NCI-H446 (cell line): ENCODE measurements at regions not wholly inside any gene's neighbourhood (a gene's known extent, or its start where the extent isn't known, plus 50 kb on each side); places are given as distances from the start of the nearest gene placed in this dataset.

Experiments
- DNase-seq, 2 experiments: peaks; one replicate each; lab custom pipeline; 2025; lab: John Stamatoyannopoulos, UW

DNA sequence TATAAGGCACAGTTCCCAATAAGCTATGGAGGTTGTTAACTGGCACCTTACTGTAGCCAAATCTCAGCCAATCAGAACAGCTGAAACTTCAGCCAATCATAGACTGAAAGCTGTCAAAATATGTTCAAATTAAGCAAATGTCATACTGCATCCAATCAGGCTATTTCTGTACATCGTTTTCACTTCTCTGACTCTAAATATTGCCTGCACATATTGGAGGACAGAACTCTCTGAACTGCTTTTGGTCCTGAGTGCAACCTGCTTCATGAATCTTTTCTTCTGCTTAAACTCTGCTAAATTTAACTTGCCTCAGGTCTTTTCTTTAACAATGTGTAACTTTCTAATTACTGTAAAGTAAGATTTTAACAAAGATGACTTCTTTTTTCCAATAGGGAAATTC, 1198.9 kb upstream of the PCDH7 start:
- no peak for DNase-seq

DNA sequence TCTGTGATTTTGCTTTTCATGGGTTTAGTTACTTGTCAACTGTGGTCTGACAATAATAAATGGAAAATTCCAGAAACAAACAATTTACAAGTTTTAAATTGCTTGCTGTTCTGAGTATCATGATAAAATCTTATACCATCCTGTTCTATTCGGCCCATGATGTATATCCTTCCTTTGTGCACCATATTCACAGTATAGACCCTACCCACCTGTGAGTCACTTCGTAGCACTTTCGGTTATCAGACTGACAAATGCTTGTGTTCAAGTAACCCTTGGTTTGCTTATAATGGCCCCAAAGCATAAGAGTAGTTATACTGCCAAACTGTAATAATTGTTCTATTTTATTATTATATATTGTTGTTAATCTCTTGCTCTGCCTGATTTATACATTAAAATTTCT, 1183.4 kb upstream of the PCDH7 start:
- no peak for DNase-seq

DNA sequence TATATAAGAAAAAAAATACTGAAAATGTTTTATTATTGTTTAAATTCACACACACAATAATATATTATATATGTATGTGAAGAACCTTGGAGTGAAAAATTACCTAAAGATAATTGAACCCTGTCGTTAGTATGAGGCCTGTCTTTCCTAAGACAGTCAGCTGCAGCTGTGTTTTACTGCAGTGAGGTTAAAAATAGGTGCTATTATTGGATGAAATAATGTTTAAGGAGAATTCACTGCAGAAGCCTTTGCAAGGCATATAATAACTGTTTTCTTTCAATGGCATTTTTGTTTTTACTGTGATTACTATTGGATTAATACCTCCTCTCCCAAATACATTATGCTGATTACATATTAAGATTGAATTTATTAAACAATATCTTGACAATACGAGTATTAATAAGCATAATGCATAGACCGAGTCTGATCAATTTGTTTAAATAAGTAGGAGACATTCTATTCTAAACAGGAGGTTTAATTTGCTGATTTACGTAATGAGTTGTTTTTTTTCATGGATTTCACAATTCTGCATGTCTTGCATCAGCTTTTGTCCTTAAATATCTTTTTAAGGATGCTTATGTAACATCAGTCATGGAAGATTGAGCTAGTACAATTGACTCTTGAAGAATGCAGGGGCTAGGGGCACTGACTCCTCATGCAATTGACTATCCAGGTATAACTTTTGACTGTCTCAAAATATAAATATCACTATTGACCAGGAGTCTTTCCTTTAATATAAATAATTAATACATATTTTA, 1181.1 kb upstream of the PCDH7 start:
- no peak for DNase-seq

DNA sequence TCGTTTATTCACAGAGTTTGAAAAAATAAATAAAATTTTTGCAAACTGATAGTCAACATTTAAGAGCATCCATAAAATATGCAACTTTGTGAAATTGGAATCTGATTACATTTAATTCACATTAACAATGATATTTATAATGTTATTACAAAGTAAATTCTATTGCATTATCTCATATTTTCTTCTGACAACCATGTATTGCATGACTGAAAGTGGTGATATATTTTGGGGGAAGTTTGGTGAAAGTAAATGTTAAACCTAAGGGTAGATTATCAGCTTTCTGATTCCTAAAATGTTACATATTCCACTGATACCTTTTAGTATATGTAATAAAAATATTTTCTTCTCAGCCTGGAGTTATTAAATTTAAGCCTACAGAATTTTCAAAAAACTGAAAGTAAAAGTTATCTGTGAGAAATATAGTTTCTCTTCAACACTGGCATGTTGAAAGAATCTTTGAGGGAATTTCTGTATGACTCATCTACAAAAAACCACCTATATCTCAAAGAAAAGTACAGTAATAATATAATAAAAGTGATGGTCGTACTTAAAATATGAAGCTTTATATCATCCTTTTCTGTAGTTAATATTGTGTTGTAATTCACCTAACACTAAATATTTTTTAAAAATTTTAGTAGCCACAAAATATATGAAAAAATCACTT, 1179.6 kb upstream of the PCDH7 start:
- DNase-seq: no peak

DNA sequence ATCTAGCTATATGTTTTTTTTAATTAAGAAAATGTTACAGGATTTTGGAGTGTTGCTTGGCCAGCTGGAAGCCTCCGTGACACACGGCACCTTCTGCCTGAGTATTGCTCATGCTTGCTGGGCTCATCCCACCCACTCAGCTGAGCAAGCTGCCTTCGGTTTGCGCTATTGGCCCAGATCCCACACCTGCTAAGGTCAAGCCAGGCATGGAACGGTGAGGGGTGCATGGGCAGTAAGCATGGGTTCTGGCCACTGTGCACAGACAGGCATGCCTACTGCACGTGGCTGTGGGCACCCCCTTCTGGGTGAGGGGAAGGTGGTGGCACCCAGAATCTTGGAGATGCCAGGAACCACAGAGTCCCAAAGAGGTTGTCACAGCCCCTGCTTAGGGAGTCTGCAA, 1178.4 kb upstream of the PCDH7 start:
- peak in 1 of 2 experiments; percentile 10 for DNase-seq

DNA sequence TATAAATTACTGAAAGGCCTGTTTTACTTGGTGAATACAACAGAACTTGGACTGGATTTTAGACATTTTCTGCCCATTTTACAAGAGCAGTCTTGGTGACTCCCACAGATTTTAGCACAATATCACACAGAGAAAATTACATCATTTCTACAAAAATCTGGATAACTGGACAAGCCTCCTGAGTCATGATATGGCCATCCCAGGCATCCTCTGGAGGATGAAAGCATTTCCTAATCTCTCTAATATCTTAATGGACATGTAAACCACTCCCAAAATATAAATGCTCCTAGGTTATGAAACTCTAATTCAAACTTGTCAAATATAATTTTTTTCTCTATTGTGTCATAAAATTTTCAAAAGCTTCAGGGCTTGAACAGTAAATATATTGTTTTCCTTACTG, 1170.8 kb upstream of the PCDH7 start:
- no peak for DNase-seq

DNA sequence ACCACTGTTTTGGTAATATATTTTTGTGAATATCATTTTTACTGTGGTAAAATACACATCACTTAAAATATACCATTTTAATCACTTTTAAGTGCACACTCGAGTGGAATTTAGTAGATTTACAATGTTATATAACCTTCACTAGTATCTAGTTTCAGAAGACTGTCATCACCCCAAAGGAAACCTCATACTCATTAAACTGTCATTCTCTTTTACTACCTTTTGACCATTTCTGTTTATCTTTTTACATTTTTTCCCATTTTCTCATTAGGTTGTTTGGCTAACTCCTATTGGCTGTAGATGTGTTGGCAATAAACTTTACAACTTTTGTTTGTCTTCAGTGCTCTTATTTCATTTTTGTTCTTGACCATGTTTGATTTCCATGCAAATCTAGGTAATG, 1168.3 kb upstream of the PCDH7 start:
- no peak for DNase-seq

DNA sequence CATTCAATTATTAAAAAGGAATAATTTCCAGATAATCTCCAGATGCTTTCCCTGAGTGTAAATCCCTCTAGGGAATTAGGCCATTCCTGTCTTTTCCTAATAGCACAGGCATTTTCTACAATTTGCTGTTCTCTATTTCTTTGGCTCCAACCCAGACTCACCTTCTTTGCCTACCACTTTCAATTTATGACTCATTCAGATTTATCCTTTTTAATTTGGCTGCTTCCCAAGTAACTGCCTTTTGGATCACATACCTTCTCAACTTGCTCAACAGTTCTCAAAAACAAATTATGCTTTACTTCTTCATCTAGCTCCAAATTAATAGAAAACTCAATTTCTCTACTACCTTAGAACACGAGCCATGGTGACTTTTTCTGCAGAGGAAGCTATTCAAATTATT, 1166.3 kb upstream of the PCDH7 start:
- peak in 1 of 2 experiments; percentile 64 for DNase-seq

DNA sequence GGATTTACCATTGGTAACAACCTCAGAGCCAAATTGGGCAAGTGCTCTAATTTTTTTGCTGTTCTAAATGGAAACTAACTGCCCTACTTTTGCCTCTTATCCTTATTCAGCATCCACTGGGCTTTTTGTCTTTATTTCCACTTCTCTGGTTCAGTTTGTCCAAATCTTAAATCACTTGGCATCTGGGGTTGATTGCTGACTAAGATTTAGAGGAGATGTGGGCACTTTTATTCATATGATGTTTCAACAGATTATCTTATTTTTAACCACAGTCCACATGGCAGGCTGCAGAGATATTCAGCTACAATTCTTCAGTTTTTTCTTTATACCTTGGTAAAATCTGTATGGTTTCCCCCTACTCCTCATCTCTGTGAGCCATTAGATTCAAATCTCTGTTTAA, 1161.4 kb upstream of the PCDH7 start:
- DNase-seq: no peak

DNA sequence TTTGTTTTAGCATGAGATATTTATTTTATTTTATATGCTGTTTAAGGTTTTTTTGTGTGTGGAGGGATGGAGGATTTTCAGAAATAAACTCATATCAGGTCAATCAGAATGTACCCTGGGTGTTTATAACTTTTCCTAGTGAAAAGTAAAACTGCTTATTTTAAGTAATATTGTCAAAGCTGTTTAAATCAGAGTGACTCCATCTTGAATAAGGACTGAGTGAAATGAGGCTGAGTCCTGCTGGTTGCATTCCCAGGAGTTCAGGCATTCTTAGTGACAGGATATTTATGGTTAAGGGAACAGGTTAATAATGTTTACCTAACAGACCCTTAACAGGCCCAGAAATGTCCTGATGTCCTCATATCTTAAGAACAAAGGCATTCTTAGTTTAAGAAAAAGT, 1160.9 kb upstream of the PCDH7 start:
- DNase-seq: no peak

DNA sequence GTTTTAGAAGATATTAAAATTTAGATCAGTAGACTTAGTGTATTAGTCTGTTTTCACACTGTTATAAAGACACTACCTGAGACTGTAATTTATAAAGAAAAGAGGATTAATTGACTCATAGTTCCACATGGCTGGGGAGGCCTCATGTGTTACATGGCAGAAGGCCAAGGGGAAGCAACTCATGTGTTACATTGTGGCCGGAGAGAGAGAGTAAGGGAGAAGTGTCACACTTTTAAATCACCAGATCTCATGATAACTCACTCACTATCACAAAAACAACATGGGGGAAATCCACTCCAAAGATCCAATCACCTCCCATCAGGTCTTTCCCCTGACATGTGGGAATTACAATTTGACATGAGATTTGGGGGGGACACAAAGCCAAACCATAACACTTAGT, 1159.7 kb upstream of the PCDH7 start:
- peak in 1 of 2 experiments; percentile 9 for DNase-seq

DNA sequence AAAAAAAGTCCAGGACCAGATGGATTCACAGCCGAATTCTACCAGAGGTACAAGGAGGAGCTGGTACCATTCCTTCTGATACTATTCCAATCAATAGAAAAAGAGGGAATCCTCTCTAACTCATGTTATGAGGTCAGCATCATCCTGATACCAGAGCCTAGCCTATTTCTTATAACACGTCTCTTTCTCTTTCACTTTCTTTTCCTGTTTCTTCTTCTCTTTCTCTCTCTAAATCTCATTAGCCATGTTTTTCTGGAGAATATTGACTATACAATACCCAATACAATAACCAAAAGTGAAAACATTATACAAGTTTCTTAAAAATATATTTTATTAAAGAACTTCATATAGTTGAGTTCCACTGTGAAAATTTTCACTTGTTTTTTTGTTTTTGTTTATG, 1154.9 kb upstream of the PCDH7 start:
- no peak for DNase-seq

DNA sequence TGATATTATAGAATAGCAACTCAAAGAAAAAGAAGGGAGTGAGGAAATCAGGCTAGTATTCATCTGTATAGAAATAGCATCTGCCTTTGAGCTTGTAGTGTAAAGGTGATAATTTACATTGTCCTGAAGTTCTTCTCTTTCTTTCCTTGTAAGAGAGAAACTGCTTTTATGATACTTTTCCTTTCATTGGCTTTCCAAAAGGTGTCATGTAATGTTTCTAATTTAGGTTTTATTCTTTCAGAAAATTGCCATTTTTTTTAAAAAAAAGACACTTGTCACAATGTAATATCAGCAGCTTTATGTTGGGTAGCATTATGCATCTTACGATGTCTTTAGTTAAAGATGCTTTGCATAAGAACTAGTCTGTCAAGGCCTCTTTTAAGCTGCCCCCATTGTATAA, 1153.8 kb upstream of the PCDH7 start:
- no peak for DNase-seq

DNA sequence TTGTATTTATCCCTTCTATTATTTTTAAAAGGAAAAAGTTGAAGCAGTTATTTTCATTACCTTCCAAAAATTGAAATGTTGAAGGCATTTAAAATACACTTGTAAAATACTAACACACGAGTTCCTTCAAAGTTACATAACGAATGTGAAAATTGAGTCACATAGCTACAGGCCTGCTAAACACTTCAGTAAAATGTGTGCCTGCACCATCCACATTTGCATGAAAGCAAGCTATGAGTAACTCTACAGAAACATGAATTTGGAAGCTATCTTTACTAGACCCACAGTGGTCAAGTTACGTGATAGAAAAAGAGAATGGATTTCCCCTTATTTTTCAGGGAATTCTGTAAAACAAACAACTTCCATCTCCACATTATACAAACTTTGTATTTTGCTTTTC, 1148.8 kb upstream of the PCDH7 start:
- DNase-seq: peak in 1 of 2 experiments; percentile 21

DNA sequence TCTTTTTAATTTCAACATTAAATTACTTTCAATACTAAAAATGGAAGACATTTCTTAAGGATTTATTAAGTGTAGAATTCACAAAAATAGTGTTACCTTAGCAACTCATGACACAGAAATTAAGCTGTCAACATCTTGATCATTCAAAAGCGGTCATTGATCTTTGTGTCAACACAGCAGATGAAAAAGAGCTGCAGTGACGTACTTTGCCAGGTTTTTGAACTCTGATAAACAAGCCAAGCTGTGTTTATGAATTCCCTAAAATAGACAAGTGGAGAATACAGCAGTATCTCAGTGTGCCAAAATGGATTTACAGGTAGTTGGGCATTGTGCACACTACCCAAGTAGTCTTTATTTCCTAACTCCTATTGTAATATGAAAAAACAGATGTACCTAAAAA, 1141.8 kb upstream of the PCDH7 start:
- DNase-seq: peak; percentile 23 to 51

DNA sequence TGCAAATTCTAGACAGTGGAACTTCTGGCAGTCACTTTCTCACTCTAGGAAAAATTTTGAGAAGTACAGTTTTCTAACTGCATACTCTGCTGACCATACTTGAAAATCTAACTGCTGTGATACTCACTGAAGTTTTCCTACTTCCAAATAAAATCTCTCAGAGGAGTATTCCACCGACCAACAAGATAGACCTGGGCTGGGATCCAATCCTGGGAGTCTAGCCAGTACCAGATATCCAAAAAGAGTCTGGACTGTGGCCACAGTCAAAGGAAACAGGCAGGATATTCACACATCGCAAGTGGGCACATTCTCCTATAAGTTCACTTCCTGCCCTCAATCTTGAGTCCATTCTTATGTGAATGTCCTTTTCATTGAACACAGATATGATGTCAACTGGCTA, 1138.7 kb upstream of the PCDH7 start:
- peak; percentile 18 to 74 for DNase-seq

DNA sequence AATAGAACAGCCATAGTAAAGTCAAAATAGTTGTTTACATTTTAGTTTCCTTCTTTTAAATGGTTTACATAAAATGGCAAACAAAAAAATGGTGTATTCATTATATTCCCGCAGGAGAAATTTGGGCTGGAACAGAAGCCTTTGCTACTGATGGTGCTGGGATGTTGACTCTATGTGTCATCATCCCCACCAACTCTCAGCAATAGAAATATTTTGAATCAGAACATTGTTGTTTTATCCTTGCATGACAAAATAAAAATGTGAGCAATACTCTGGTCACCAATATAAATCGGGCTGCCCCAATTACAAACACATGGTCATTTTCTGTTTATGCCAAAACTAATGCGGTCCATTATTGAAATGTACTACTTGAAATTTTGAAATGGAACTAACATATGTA, 1131.6 kb upstream of the PCDH7 start:
- DNase-seq: no peak

DNA sequence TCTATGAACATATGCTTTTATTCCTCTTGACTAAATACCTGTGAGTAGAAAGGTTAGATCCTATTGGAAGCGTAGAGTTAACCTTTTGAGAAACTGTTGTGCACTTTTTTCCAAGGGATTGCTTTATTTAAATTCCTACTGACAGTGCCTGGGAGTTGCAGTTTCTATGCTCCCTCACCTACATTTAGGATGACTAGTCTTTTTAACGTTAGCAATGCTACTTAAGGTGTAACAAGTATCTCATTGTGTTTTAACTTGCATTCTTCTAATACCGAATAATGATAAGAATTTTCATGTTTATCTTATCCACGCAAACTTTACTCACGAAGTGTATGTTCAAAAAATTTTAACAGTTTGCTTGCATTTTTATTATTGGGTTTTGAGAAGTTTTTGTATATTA, 1123.9 kb upstream of the PCDH7 start:
- no peak for DNase-seq

DNA sequence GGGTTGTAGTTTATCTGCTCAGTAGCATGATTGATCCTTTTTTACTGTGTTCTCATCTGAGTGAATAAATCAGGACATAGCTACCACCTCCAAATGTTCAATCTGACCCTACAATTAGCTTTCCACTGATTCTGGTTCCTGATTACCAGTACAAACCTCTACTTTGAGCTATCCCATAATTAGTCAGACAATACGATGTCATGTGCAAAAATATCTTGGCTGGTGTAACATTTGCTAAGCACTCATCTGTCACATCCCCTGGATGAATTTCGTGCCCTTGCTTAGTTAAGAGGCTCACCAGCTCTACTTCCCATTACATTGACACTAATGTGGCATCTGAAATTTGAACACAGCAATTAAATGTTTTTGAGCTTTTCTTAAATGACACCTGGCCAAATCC, 1101.0 kb upstream of the PCDH7 start:
- peak in 1 of 2 experiments; percentile 16 for DNase-seq

DNA sequence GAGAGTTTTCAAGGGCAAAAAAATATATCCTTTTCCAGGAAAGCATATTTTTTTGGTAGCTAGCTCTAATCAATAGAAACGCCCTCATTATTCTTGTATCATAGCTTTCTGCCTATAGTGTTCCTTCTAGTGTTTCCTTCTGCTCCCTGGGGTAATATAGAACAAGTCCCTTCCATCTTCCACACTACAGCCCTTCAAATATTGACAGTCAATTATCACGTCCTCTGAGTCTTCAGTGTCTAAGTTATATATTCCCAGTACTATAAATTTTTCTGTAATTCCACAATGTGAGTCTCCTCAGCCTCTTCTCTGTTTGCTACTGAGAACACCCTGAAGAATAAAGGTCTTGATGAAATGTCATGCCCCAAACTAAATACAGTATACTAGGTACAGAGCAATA, 1088.0 kb upstream of the PCDH7 start:
- DNase-seq: no peak

DNA sequence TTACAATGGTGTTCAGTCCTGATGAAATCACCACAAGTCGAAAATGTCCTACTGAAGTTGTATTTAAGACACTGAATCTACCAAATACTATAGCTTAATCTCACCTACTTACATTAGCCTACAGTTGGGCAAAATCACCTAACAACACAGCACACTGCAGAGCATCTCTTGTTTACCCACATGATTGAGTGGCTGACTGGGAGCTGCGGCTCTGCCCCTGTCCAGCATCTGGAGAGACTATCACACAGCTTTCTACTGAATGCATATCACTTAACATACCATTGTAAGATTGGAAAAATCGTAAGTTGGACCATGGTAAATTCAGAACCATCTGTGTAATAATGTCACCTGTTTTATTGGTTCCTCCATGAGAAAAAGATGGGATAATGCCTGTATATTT, 1083.2 kb upstream of the PCDH7 start:
- no peak for DNase-seq

DNA sequence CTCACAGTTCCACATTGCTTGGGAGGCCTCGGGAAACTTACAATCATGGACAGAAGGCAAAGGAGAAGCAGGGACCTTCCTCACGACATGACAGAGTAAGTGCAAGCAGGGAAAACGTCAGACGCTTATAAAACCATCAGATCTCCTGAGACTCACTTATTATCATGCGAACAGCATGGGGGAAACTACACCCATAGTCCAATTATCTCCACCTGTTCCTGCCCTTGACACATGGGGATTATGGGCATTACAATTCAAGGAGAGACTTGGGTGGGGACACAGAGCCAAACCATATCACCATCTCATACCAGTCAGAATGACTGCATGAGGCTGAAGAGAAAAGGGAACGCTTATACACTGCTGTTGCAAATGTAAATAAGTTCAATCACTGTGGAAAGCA, 1066.9 kb upstream of the PCDH7 start:
- no peak for DNase-seq

DNA sequence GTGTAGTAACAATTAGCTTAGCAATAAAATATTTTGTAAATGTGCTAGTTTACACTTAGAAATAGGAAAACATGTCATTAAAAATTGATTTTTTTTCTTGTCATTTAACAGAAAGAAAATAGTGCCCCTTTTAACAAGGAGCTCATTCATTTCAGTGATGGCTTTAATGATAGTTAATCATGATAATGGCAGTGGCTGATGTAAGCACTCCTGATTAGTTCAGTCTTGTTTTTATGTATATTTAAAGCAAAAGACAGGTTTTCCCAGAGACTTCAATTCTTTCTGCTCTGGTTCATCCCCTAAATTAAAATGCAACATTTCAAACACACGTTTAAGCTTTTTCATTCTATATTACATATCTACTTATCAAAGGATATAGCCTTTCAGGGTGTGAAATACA, 1039.5 kb upstream of the PCDH7 start:
- DNase-seq: no peak

DNA sequence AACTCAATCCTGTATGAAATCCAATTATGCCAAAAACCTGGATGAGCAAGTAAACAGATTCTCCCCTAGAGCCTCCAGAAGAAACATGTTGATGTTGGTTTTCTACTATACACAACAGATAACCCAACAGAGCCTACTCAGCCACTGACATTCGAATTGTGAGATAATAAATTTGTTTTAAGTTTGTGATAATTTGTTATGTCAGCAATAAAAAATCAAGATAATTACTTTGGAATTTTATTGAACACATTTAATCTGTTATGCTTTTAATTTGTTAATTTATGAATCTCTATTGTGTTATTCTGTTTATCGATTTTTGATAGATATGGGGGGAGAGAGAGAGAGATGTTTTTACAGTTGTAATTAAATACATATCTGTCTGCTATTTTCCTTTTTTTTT, 1016.1 kb upstream of the PCDH7 start:
- no peak for DNase-seq
